Liver (tissue), 7 donors: ENCODE measurements at regions not wholly inside any gene's neighbourhood (a gene's known extent, or its start where the extent isn't known, plus 50 kb on each side); places are given as distances from the start of the nearest gene placed in this dataset.

Experiments used
- DNase-seq: peaks from one replicate; pipeline ENCODE4 v3.0.0-alpha.2; 2017; ENCODE audit warnings: low spot score
- H3K27ac ChIP-seq, 2 donors: one replicate each; pipeline ENCODE4 v1.7.0; 2013; ENCODE audit warnings: inconsistent platforms in 2 of 2, low read length in 2 of 2, control low read depth in 1 of 2, low read depth in 1 of 2, mild to moderate bottlenecking in 1 of 2
- H3K27me3 ChIP-seq, 4 donors: one replicate each; pipeline versions ENCODE4 v1.6.1 to v1.7.0; 2013; ENCODE audit warnings: low read length in 3 of 4, inconsistent platforms in 1 of 4, mild to moderate bottlenecking in 1 of 4, moderate library complexity in 1 of 4; ENCODE audit not compliant: control insufficient read depth in 4 of 4, insufficient read depth in 4 of 4
- H3K36me3 ChIP-seq, 4 donors: one replicate each; pipeline versions ENCODE4 v1.6.1 to v1.7.0; 2013; ENCODE audit warnings: low read length in 3 of 4, mild to moderate bottlenecking in 3 of 4, low read depth in 1 of 4, moderate library complexity in 1 of 4; ENCODE audit not compliant: control insufficient read depth in 4 of 4, insufficient read depth in 3 of 4
- H3K4me1 ChIP-seq, 4 donors: one replicate each; pipeline versions ENCODE4 v1.6.1 to v1.7.0; 2013; ENCODE audit warnings: low read length in 3 of 4, mild to moderate bottlenecking in 3 of 4, moderate library complexity in 1 of 4; ENCODE audit not compliant: control insufficient read depth in 4 of 4, insufficient read depth in 4 of 4
- H3K4me3 ChIP-seq, 3 donors: one replicate each; pipeline versions ENCODE4 v1.6.1 to v1.7.0; 2013; ENCODE audit warnings: low read length in 3 of 3, control low read depth in 1 of 3, low read depth in 1 of 3, mild to moderate bottlenecking in 1 of 3
- H3K9ac ChIP-seq, 2 donors: one replicate each; pipeline ENCODE4 v1.7.0; 2013; ENCODE audit warnings: low read length in 2 of 2, mild to moderate bottlenecking in 2 of 2, moderate library complexity in 2 of 2, control low read depth in 1 of 2, low read depth in 1 of 2
- H3K9me3 ChIP-seq, 4 donors: one replicate each; pipeline versions ENCODE4 v1.6.1 to v1.7.0; 2013; ENCODE audit warnings: low read length in 3 of 4; ENCODE audit not compliant: control insufficient read depth in 4 of 4
- ATF3 ChIP-seq: IDR thresholded peaks from 2 replicates; pipeline ENCODE4 v1.6.1; 2016; ENCODE audit warnings: antibody characterized with exemption
- EGR1 ChIP-seq, 2 donors: IDR thresholded peaks; 2 replicates each; pipeline ENCODE4 v1.6.1; 2016 to 2018; ENCODE audit warnings: antibody characterized with exemption in 2 of 2, low read depth in 2 of 2
- FOXA1 ChIP-seq: IDR thresholded peaks from 2 replicates; pipeline ENCODE4 v1.6.1; 2016; ENCODE audit warnings: antibody characterized with exemption
- HNF4A ChIP-seq, 2 donors: conservative IDR thresholded peaks; 2 replicates each; pipeline ENCODE4 v1.6.1; 2016; ENCODE audit warnings: antibody characterized with exemption in 2 of 2, mild to moderate bottlenecking in 2 of 2
- JUND ChIP-seq, 2 donors: IDR thresholded peaks; 2 replicates each; pipeline ENCODE4 v1.6.1; 2016; ENCODE audit warnings: antibody characterized with exemption in 2 of 2
- NR2F2 ChIP-seq: IDR thresholded peaks from 2 replicates; pipeline ENCODE4 v1.6.1; 2016; ENCODE audit warnings: antibody characterized with exemption
- RAD21 ChIP-seq, 2 donors: IDR thresholded peaks; 2 replicates each; pipeline ENCODE4 v1.6.1; 2016; ENCODE audit warnings: antibody characterized with exemption in 2 of 2, mild to moderate bottlenecking in 2 of 2
- REST ChIP-seq: IDR thresholded peaks from 2 replicates; pipeline ENCODE4 v1.6.1; 2016; ENCODE audit warnings: antibody characterized with exemption, mild to moderate bottlenecking
- RXRA ChIP-seq, 2 donors: IDR thresholded peaks; 2 replicates each; pipeline ENCODE4 v1.6.1; 2017 to 2018; ENCODE audit warnings: antibody characterized with exemption in 2 of 2, mild to moderate bottlenecking in 1 of 2
- SP1 ChIP-seq: IDR thresholded peaks from 2 replicates; pipeline ENCODE4 v1.6.1; 2018; ENCODE audit warnings: antibody characterized with exemption, mild to moderate bottlenecking
- YY1 ChIP-seq: IDR thresholded peaks from 2 replicates; pipeline ENCODE4 v1.6.1; 2016; ENCODE audit warnings: antibody characterized with exemption, mild to moderate bottlenecking
- ZBTB33 ChIP-seq: IDR thresholded peaks from 2 replicates; pipeline ENCODE4 v1.6.1; 2016; ENCODE audit warnings: antibody characterized with exemption
- WGBS: extraction: QIAGEN DNeasy Blood & Tissue Kit; methylation state at CpG from one replicate; pipeline ENCODE4 v1.1.7; 2013; 5-methylcytosine and 5-hydroxymethylcytosine counted together
- donor health status: healthy.
- donor health status: healthy.
- donor health status: healthy.
- donor health status: healthy.

GRCh38 chr5:122691931-122692330 is 82.9 kb upstream of the SNX2 start:
- WGBS: 81% methylated on average over 3 of the region's 3 CpGs
- Histone ChIP-seq H3K27me3 (no peaks in the 10 kb centered on the region), H3K27ac (no peak overlapping the region), H3K9ac (no peak overlapping the region), H3K9me3 (no peaks in the 10 kb centered on the region), H3K4me1 (no peaks in the 10 kb centered on the region), H3K4me3 (no peak overlapping the region), H3K36me3 (no peaks in the 10 kb centered on the region)
- no peak for TF ChIP-seq JUND (IDR thresholded peaks at IDR 0.05)
- no peak for TF ChIP-seq ZBTB33
- no peak for TF ChIP-seq RAD21 (IDR thresholded peaks at IDR 0.05)
- TF ChIP-seq NR2F2: no peak
- TF ChIP-seq EGR1 (IDR thresholded peaks at IDR 0.05; ENCODE audit: low read depth in 2 of 2): no peak
- no peak for TF ChIP-seq REST
- DNase-seq: no peak

GRCh38 chr5:122693963-122694362 is 80.9 kb upstream of the SNX2 start:
- H3K4me1 ChIP-seq: no peaks in the 10 kb centered on the region
- H3K9ac ChIP-seq: no peak overlapping the region
- DNase-seq: no peak
- TF ChIP-seq SP1 (no peak), FOXA1 (no peak), RXRA (IDR thresholded peaks at IDR 0.05) (no peak), YY1 (no peak), HNF4A (conservative IDR thresholded peaks at IDR 0.05) (no peak), ATF3 (no peak), ZBTB33 (no peak)
- H3K27ac ChIP-seq: no peak overlapping the region
- H3K9me3 ChIP-seq: no peaks in the 10 kb centered on the region
- H3K4me3 ChIP-seq: no peak overlapping the region
- no peaks in the 10 kb centered on the region for H3K36me3 ChIP-seq
- no peaks in the 10 kb centered on the region for H3K27me3 ChIP-seq
- WGBS: 90% methylated on average over 3 of the region's 3 CpGs
